ENCODE measurements at regions not wholly inside any gene's neighbourhood (a gene's known extent, or its start where the extent isn't known, plus 50 kb on each side); places are given as distances from the start of the nearest gene placed in this dataset.

- no peaks in the 10 kb centered on the region for H3K4me1 ChIP-seq (ENCODE audit: insufficient read depth, low read length, severe bottlenecking)
- H3K4me2 ChIP-seq (ENCODE audit: low read length), result no peak overlapping the region
- H3F3A ChIP-seq (ENCODE audit: insufficient read depth, low read length), result no peaks in the 10 kb centered on the region
- H3K36me3 ChIP-seq (ENCODE audit: insufficient read depth, low read length), result no peaks in the 10 kb centered on the region
- H3K9me3 ChIP-seq (ENCODE audit: low read length), result no peaks in the 10 kb centered on the region
- H3K9me2 ChIP-seq (ENCODE audit: low read depth, low read length), result no peaks in the 10 kb centered on the region
- H3K79me2 ChIP-seq (ENCODE audit: insufficient read depth, low read length), result no peaks in the 10 kb centered on the region
- H2AFZ ChIP-seq (ENCODE audit: low read length), result no peak overlapping the region
- no peak for TF ChIP-seq EZH2 (IDR thresholded peaks at IDR 0.05; ENCODE audit: borderline replicate concordance, low read length)
- no peak for TF ChIP-seq CTCF (IDR thresholded peaks at IDR 0.05; ENCODE audit: low read length)
- no peak overlapping the region for H3K4me3 ChIP-seq (ENCODE audit: low read depth, low read length, poor library complexity, severe bottlenecking)
- H3K9ac ChIP-seq (ENCODE audit: low read length), result no peak overlapping the region
- H3K27ac ChIP-seq (ENCODE audit: low read depth, low read length, poor library complexity, severe bottlenecking), result no peak overlapping the region
- no peaks in the 10 kb centered on the region for H4K20me1 ChIP-seq (ENCODE audit: insufficient read depth, low read length)
- no peaks in the 10 kb centered on the region for H3K27me3 ChIP-seq (ENCODE audit: insufficient read depth, low read length)
Observed at GRCh38 chr2:234789556-234790325, 162.1 kb upstream of the SH3BP4 start.

GRCh38 chr2:234788841-234789240 is 163.0 kb upstream of the SH3BP4 start:
- no peaks in the 10 kb centered on the region for H3K27me3 ChIP-seq (ENCODE audit: insufficient read depth, low read length)
- H3K9ac ChIP-seq (ENCODE audit: low read length), result no peak overlapping the region
- no peak for TF ChIP-seq EZH2 (IDR thresholded peaks at IDR 0.05; ENCODE audit: borderline replicate concordance, low read length)
- TF ChIP-seq CTCF (IDR thresholded peaks at IDR 0.05; ENCODE audit: low read length), result no peak
- H3K36me3 ChIP-seq (ENCODE audit: insufficient read depth, low read length), result no peaks in the 10 kb centered on the region
- no peak overlapping the region for H3K4me3 ChIP-seq (ENCODE audit: low read depth, low read length, poor library complexity, severe bottlenecking)
- H3F3A ChIP-seq (ENCODE audit: insufficient read depth, low read length), result no peaks in the 10 kb centered on the region
- no peaks in the 10 kb centered on the region for H3K9me3 ChIP-seq (ENCODE audit: low read length)
- no peaks in the 10 kb centered on the region for H4K20me1 ChIP-seq (ENCODE audit: insufficient read depth, low read length)
- no peaks in the 10 kb centered on the region for H3K9me2 ChIP-seq (ENCODE audit: low read depth, low read length)
- H3K4me2 ChIP-seq (ENCODE audit: low read length), result no peak overlapping the region
- no peaks in the 10 kb centered on the region for H3K79me2 ChIP-seq (ENCODE audit: insufficient read depth, low read length)
- no peaks in the 10 kb centered on the region for H3K4me1 ChIP-seq (ENCODE audit: insufficient read depth, low read length, severe bottlenecking)
- no peak overlapping the region for H2AFZ ChIP-seq (ENCODE audit: low read length)
- H3K27ac ChIP-seq (ENCODE audit: low read depth, low read length, poor library complexity, severe bottlenecking), result no peak overlapping the region

GRCh38 chr2:234788381-234788780 is 163.4 kb upstream of the SH3BP4 start:
- Histone ChIP-seq H3K4me2 (ENCODE audit: low read length) (no peak overlapping the region), H4K20me1 (ENCODE audit: insufficient read depth, low read length) (no peaks in the 10 kb centered on the region), H3K36me3 (ENCODE audit: insufficient read depth, low read length) (no peaks in the 10 kb centered on the region), H3K4me3 (ENCODE audit: low read depth, low read length, poor library complexity, severe bottlenecking) (no peak overlapping the region), H3K79me2 (ENCODE audit: insufficient read depth, low read length) (no peaks in the 10 kb centered on the region), H3K27ac (ENCODE audit: low read depth, low read length, poor library complexity, severe bottlenecking) (no peak overlapping the region), H3K9me2 (ENCODE audit: low read depth, low read length) (no peaks in the 10 kb centered on the region), H3K9ac (ENCODE audit: low read length) (no peak overlapping the region), H3K4me1 (ENCODE audit: insufficient read depth, low read length, severe bottlenecking) (no peaks in the 10 kb centered on the region), H3F3A (ENCODE audit: insufficient read depth, low read length) (no peaks in the 10 kb centered on the region), H2AFZ (ENCODE audit: low read length) (no peak overlapping the region), H3K27me3 (ENCODE audit: insufficient read depth, low read length) (no peaks in the 10 kb centered on the region), H3K9me3 (ENCODE audit: low read length) (no peaks in the 10 kb centered on the region)
- TF ChIP-seq EZH2 (IDR thresholded peaks at IDR 0.05; ENCODE audit: borderline replicate concordance, low read length) (no peak), CTCF (IDR thresholded peaks at IDR 0.05; ENCODE audit: low read length) (no peak)

Data from OCI-LY1 (cell line).